IMR-90 (cell line): ENCODE measurements at regions not wholly inside any gene's neighbourhood (a gene's known extent, or its start where the extent isn't known, plus 50 kb on each side); places are given as distances from the start of the nearest gene placed in this dataset.

ENCODE experiments used
- ATAC-seq: fragments of 200-7000 bp; cut with Tn5 transposase; 2 replicates; pipeline ENCODE4 v1.9.1; 2020; ENCODE audit warnings: low read depth, mild to moderate bottlenecking, moderate library complexity
- BruUV-seq: library from RNA; stranded (reverse); fragments of 400-500 nt; replicated peaks from 2 replicates; lab custom pipeline; 2021; lab: Mats Ljungman, UMichigan
- CTCF ChIA-PET: fragments of 300-600 bp; formaldehyde crosslinking; extraction: SDS; loops from one replicate; lab custom pipeline; 2021; ENCODE audit warnings: antibody characterized with exemption; lab: Yijun Ruan, JAX
- POLR2A ChIA-PET: fragments of 300-600 bp; sonication (Branson Sonifier 250); formaldehyde crosslinking; loops from one replicate; lab custom pipeline; 2022; ENCODE audit warnings: antibody characterized with exemption; ENCODE audit not compliant: unreplicated experiment; lab: Charles Lee
- DNase-seq: peaks from one replicate; pipeline ENCODE4 v3.0.0; 2013
- H2AFZ ChIP-seq: replicated peaks from 2 replicates; pipeline ENCODE3; 2013; ENCODE audit warnings: low read length, mild to moderate bottlenecking; ENCODE audit not compliant: poor library complexity
- H2AK5ac ChIP-seq: 2 replicates; pipeline ENCODE4 v1.6.1; 2013; ENCODE audit warnings: low read depth, low read length, inconsistent platforms
- H2AK9ac ChIP-seq: replicated peaks from 2 replicates; pipeline ENCODE3; 2013; ENCODE audit warnings: mild to moderate bottlenecking, low read depth, low read length, moderate library complexity; ENCODE audit not compliant: poor library complexity
- H2BK120ac ChIP-seq: 2 replicates; pipeline ENCODE4 v1.6.1; 2013; ENCODE audit warnings: low read depth, low read length, inconsistent platforms
- H2BK15ac ChIP-seq: 3 replicates; pipeline ENCODE4 v1.6.1; 2013; ENCODE audit warnings: low read depth, low read length, inconsistent platforms
- H2BK20ac ChIP-seq: 2 replicates; pipeline ENCODE4 v1.6.1; 2013; ENCODE audit warnings: low read depth, mild to moderate bottlenecking, inconsistent platforms, low read length, moderate library complexity
- H2BK5ac ChIP-seq: 2 replicates; pipeline ENCODE4 v1.6.1; 2013; ENCODE audit warnings: mild to moderate bottlenecking, low read depth, low read length, inconsistent platforms; ENCODE audit not compliant: poor library complexity, severe bottlenecking
- H3K14ac ChIP-seq: replicated peaks from 2 replicates; pipeline ENCODE4 v1.6.1; 2013; ENCODE audit warnings: low read depth, low read length, inconsistent platforms
- H3K18ac ChIP-seq: 2 replicates; pipeline ENCODE4 v1.6.1; 2013; ENCODE audit warnings: low read depth, low read length, control low read depth
- H3K23ac ChIP-seq: 2 replicates; pipeline ENCODE4 v1.6.1; 2013; ENCODE audit warnings: low read depth, low read length, inconsistent platforms
- H3K27ac ChIP-seq: 2 replicates; pipeline ENCODE4 v1.5.1; 2013; ENCODE audit warnings: mild to moderate bottlenecking, control low read depth, low read length; ENCODE audit not compliant: insufficient read depth
- H3K27me3 ChIP-seq: 2 replicates; pipeline ENCODE4 v1.6.1; 2013; ENCODE audit warnings: low read length; ENCODE audit not compliant: control insufficient read depth, insufficient read depth
- H3K36me3 ChIP-seq: 2 replicates; pipeline ENCODE4 v1.6.1; 2013; ENCODE audit warnings: low read length, mixed read lengths; ENCODE audit not compliant: control insufficient read depth, insufficient read depth
- H3K4ac ChIP-seq: 2 replicates; pipeline ENCODE4 v1.6.1; 2013; ENCODE audit warnings: low read depth, low read length, inconsistent platforms
- H3K4me1 ChIP-seq: 2 replicates; pipeline ENCODE4 v1.6.1; 2013; ENCODE audit warnings: low read length, mixed read lengths; ENCODE audit not compliant: control insufficient read depth, insufficient read depth
- H3K4me2 ChIP-seq: 2 replicates; pipeline ENCODE4 v1.6.1; 2013; ENCODE audit warnings: low read depth, mild to moderate bottlenecking, control low read depth, low read length, moderate library complexity
- H3K4me3 ChIP-seq: 2 replicates; pipeline ENCODE4 v1.5.1; 2013; ENCODE audit warnings: low read depth, mild to moderate bottlenecking, control low read depth, low read length, moderate library complexity; ENCODE audit not compliant: insufficient read depth
- H3K56ac ChIP-seq: 2 replicates; pipeline ENCODE4 v1.6.1; 2013; ENCODE audit warnings: low read length, inconsistent platforms; ENCODE audit not compliant: insufficient read depth; ENCODE audit errors: extremely low read depth
- H3K79me1 ChIP-seq, 2 experiments: 2 replicates each; pipeline ENCODE4 v1.6.1; 2013; ENCODE audit warnings: low read length in 2 of 2, inconsistent platforms in 1 of 2, low read depth in 1 of 2
- H3K9ac ChIP-seq: 2 replicates; pipeline ENCODE4 v1.6.1; 2013; ENCODE audit warnings: low read depth, low read length, control low read depth
- H3K9me1 ChIP-seq: 2 replicates; pipeline ENCODE4 v1.6.1; 2013; ENCODE audit warnings: low read length, inconsistent platforms; ENCODE audit not compliant: insufficient read depth
- H3K9me3 ChIP-seq: 2 replicates; pipeline ENCODE4 v1.6.1; 2013; ENCODE audit warnings: low read length; ENCODE audit not compliant: control insufficient read depth, insufficient read depth
- H4K20me1 ChIP-seq: 2 replicates; pipeline ENCODE4 v1.6.1; 2013; ENCODE audit warnings: low read length, inconsistent platforms; ENCODE audit not compliant: insufficient read depth
- H4K5ac ChIP-seq: 2 replicates; pipeline ENCODE4 v1.6.1; 2013; ENCODE audit warnings: mild to moderate bottlenecking, low read depth, low read length, control low read depth
- H4K8ac ChIP-seq, 2 experiments: 2 replicates each; pipeline ENCODE4 v1.6.1; 2013; ENCODE audit warnings: low read depth in 2 of 2, low read length in 2 of 2, control low read depth in 1 of 2, inconsistent platforms in 1 of 2
- H4K91ac ChIP-seq: 2 replicates; pipeline ENCODE4 v1.6.1; 2013; ENCODE audit warnings: low read depth, low read length, inconsistent platforms; ENCODE audit not compliant: insufficient read depth
- BHLHE40 ChIP-seq: fragments of 150-350 bp; IDR thresholded peaks from 2 replicates; pipeline ENCODE4 v1.6.1; 2016; ENCODE audit warnings: mild to moderate bottlenecking, low read depth, low read length
- CEBPB ChIP-seq: IDR thresholded peaks from 2 replicates; pipeline ENCODE4 v1.6.1; 2012; ENCODE audit warnings: low read depth, low read length, improper control_type of control experiment
- CHD1 ChIP-seq: IDR thresholded peaks from 2 replicates; pipeline ENCODE4 v1.6.1; 2012; ENCODE audit warnings: low read depth, low read length, improper control_type of control experiment
- CTCF ChIP-seq: conservative IDR thresholded peaks from 2 replicates; pipeline ENCODE4 v1.5.1; 2012; ENCODE audit warnings: mild to moderate bottlenecking, low read depth, low read length, improper control_type of control experiment
- ELK1 ChIP-seq: fragments of 150-350 bp; IDR thresholded peaks from 2 replicates; pipeline ENCODE4 v1.6.1; 2016; ENCODE audit warnings: low read depth, mild to moderate bottlenecking, low read length, moderate library complexity, borderline replicate concordance
- FOS ChIP-seq: fragments of 150-350 bp; IDR thresholded peaks from 2 replicates; pipeline ENCODE4 v1.6.1; 2016; ENCODE audit warnings: low read depth, low read length
- MAFK ChIP-seq: IDR thresholded peaks from 2 replicates; pipeline ENCODE4 v1.6.1; 2012; ENCODE audit warnings: low read depth, low read length, improper control_type of control experiment
- MAZ ChIP-seq: IDR thresholded peaks from 2 replicates; pipeline ENCODE4 v1.6.1; 2012; ENCODE audit warnings: low read depth, mild to moderate bottlenecking, low read length, improper control_type of control experiment, moderate library complexity, borderline replicate concordance
- MXI1 ChIP-seq: IDR thresholded peaks from 2 replicates; pipeline ENCODE4 v1.6.1; 2012; ENCODE audit warnings: low read depth, mild to moderate bottlenecking, low read length, moderate library complexity, borderline replicate concordance
- NFE2L2 ChIP-seq: fragments of 150-350 bp; IDR thresholded peaks from 2 replicates; pipeline ENCODE4 v1.6.1; 2016; ENCODE audit warnings: low read depth, mild to moderate bottlenecking, low read length
- POLR2A ChIP-seq: IDR thresholded peaks from 2 replicates; pipeline ENCODE4 v1.6.1; 2012; ENCODE audit warnings: mild to moderate bottlenecking, low read depth, low read length
- RAD21 ChIP-seq: IDR thresholded peaks from 2 replicates; pipeline ENCODE4 v1.6.1; 2012; ENCODE audit warnings: low read length, improper control_type of control experiment
- RCOR1 ChIP-seq: IDR thresholded peaks from 2 replicates; pipeline ENCODE4 v1.6.1; 2012; ENCODE audit warnings: mild to moderate bottlenecking, low read length, improper control_type of control experiment; ENCODE audit not compliant: insufficient replicate concordance
- RFX5 ChIP-seq: IDR thresholded peaks from 2 replicates; pipeline ENCODE4 v1.8.0; 2012; ENCODE audit warnings: low read depth, mild to moderate bottlenecking, low read length, moderate library complexity
- SMC3 ChIP-seq: fragments of 150-350 bp; IDR thresholded peaks from 2 replicates; pipeline ENCODE4 v1.6.1; 2016; ENCODE audit warnings: low read depth, mild to moderate bottlenecking, antibody characterized with exemption, low read length, moderate library complexity
- USF2 ChIP-seq: fragments of 150-350 bp; IDR thresholded peaks from 2 replicates; pipeline ENCODE4 v1.6.1; 2017; ENCODE audit warnings: mild to moderate bottlenecking, antibody characterized with exemption, low read length, low read depth
- WGBS, 2 experiments: methylation state at CpG; one replicate each; pipeline versions ENCODE4 v1.1.5 to v1.1.7; 2013; ENCODE audit warnings: missing lambda C conversion rate in 2 of 2; ENCODE audit not compliant: insufficient read length in 1 of 2; ENCODE audit errors: extremely low coverage in 2 of 2; 5-methylcytosine and 5-hydroxymethylcytosine counted together
- dilution Hi-C: fragments of 300-500 bp; cut with HindIII; formaldehyde crosslinking; loops from one replicate; pipeline ENCODE4 v1.14.3; 2018; ENCODE audit warnings: low sequenced_read_pairs; ENCODE audit not compliant: unreplicated experiment
- in situ Hi-C: fragments of 300-500 bp; cut with MboI; formaldehyde crosslinking; loops from 3 replicates; pipeline ENCODE4 v1.14.3; 2019; ENCODE audit warnings: low sequenced_read_pairs, inconsistent platforms, mixed read lengths
- intact Hi-C: fragments of 100-400 bp; cut with micrococcal nuclease; formaldehyde crosslinking; loops from 2 replicates; pipeline ENCODE4 v1.10.0; 2022

- no peaks in the 10 kb centered on the region for H3K36me3 ChIP-seq
- peak overlapping the region; percentile 67; the same call in 1 of the 2 replicates for H4K5ac ChIP-seq
- DNase-seq (no peak), ATAC-seq (no peak)
- WGBS, 2 experiments = 57% methylated on average over 1 of the region's 4 CpGs; no CpG with 5 or more reads in 1 of the 2 experiments
- BruUV-seq = no TSS peak
- H3K4me3 ChIP-seq = no peak overlapping the region
- peak overlapping the region; percentile 61 for H2BK20ac ChIP-seq
- no peaks in the 10 kb centered on the region for H3K79me1 ChIP-seq
- no peak for TF ChIP-seq FOS
- no peak for TF ChIP-seq BHLHE40
- no peak for TF ChIP-seq ELK1
- TF ChIP-seq CEBPB = no peak
- no peak for TF ChIP-seq RCOR1
- TF ChIP-seq CTCF = no peak
- no peak for TF ChIP-seq RAD21
- no peak for TF ChIP-seq MXI1
- no peak for TF ChIP-seq CHD1
- TF ChIP-seq USF2 = no peak
- TF ChIP-seq RFX5 = no peak
- no peak for TF ChIP-seq MAZ
- TF ChIP-seq NFE2L2 = no peak
- no peak for TF ChIP-seq POLR2A
- no peak for TF ChIP-seq MAFK
- TF ChIP-seq SMC3 = no peak
- POLR2A ChIA-PET = interaction anchor here (0.6 kb wide), 1 partner anchor 28 kb away, joined by 6 read pairs; no protein-coding TSS in a partner anchor
- peaks cover 4% of the 10 kb centered on the region; the same call in 1 of the 2 replicates for H3K9me1 ChIP-seq
- peak overlapping the region; percentile 10; the same call in 1 of the 2 replicates for H3K14ac ChIP-seq
- CTCF ChIA-PET = interaction anchor here (0.7 to 1.3 kb wide), 2 partner anchors 55 to 121 kb away, joined by 3 to 4 read pairs; no protein-coding TSS in a partner anchor
- H3K4me2 ChIP-seq = no peak overlapping the region
- H3K23ac ChIP-seq = no peak overlapping the region
- in situ Hi-C loops = no loop called here
- peak overlapping the region; percentile 44; the same call in 1 of the 2 replicates for H2BK120ac ChIP-seq
- dilution Hi-C loops = no loop called here
- H3K18ac ChIP-seq = peak overlapping the region; percentile 82
- no peaks in the 10 kb centered on the region for H4K20me1 ChIP-seq
- H3K27ac ChIP-seq = peak overlapping the region; percentile 13; the same call in 1 of the 2 replicates
- no peaks in the 10 kb centered on the region for H3K27me3 ChIP-seq
- no peak overlapping the region for H2AFZ ChIP-seq
- peak overlapping the region; percentile 80 for H3K4ac ChIP-seq
- no peak overlapping the region for H3K56ac ChIP-seq
- no peak overlapping the region for H2AK9ac ChIP-seq
- H3K9me3 ChIP-seq = no peaks in the 10 kb centered on the region
- H4K91ac ChIP-seq = peak overlapping the region; percentile 48
- no peak overlapping the region for H2BK5ac ChIP-seq
- peaks cover 14% of the 10 kb centered on the region for H3K4me1 ChIP-seq
- peak overlapping the region; percentile 1; the same call in 1 of the 3 replicates for H2BK15ac ChIP-seq
- intact Hi-C loops = no loop called here
- no peak overlapping the region for H3K9ac ChIP-seq
- peak overlapping the region; percentile 9 to 39; a peak in 1 of 4 replicates for H4K8ac ChIP-seq
- peak overlapping the region; percentile 59 for H2AK5ac ChIP-seq
These were observed 238.0 kb upstream of the ACTBL2 start for GRCh38 chr5:57720656-57721055.
